IPS-NIHi11 (cell line): ENCODE measurements at regions not wholly inside any gene's neighbourhood (a gene's known extent, or its start where the extent isn't known, plus 50 kb on each side); places are given as distances from the start of the nearest gene placed in this dataset.
"Not testable (repeated sequence)": the region's sequence is repeated elsewhere in the genome, so short reads cannot be mapped to it uniquely, and the experiment has no call there.

Experiments used
- DNase-seq: peaks from one replicate; pipeline ENCODE4 v3.0.0; 2012; ENCODE audit warnings: mixed read lengths, low spot score

DNA sequence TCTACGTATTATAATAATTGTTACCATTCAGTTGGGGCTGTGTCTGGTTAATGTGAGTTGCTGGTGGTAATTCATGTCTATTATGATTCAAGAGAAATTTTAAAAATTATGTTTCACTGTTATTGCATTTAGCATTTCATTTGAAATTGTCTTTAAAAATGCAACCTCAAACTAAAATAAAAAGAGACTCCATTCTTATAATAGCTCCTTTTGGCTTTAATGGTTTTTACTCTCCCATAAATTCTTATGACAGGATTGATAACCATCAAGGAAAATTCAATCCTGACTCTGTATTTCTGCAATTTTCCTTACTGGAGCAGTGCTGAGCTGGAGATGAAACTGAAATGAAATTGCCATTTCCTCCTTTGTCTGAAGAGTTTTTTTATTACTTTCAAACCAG is 262.7 kb downstream of the REEP3 start:
- DNase-seq, result no peak

- DNase-seq, result no peak
Observed at GRCh38 chr10:63788152-63788821, 267.1 kb downstream of the REEP3 start.

- DNase-seq, result no peak
Observed at GRCh38 chr10:63795094-63795860, 274.1 kb downstream of the REEP3 start.

- peak; percentile 26 for DNase-seq
Observed at GRCh38 chr10:63798599-63799498, 277.6 kb downstream of the REEP3 start.

DNA sequence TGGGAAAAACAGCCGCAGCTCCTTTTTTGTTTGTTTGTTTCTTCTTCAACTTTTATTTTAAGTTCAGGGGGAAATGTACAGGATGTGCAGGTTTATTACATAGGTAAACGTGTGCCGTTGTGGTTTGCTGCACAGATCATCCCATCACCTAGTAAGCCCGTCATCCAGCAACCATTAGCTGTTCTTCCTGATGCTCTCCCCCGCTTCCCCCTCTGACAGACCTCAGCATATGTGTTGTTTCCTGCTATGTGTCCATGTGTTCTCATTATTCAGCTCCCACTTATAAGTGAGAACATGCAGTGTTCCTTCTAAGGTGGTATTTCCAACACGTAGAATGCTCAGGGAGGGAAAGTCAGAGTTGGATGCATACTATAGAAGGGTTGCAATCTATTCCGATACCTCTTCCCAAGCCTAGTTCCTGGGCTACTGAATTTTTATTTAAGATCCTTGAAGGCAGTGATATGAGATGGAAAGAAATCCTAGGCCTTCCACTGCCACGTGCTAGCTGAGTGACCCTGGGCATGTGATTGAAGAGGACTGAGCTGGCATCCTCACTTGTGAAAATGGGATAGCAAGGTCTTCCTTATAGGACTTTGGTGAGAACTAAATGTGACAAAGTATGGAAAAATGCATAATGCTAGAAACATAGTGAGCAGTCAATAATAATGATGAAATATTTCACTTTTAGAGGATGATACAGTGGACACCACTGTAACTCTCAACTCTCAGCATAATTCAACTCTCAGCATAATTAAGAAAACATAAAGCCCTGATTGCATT is 278.5 kb downstream of the REEP3 start:
- no peak for DNase-seq

DNA sequence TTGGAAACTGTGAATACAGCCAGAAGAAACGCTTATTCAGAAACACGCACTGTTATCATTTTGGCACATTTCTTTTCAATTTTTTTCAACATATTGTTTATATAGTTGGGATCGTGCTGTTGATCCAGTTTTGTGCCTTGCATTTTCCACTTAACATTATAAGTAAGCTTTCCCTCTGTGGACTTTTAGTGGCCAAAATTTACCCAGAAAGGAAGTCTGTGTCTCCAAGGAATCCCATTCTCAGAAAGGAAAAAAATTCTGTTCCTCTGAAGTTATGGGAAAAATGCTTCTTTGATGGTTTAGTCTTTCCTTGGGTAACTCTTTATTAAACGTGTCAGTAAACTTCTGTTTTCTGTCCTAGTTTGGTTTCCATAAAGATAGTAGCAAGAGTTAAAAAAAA is 280.0 kb downstream of the REEP3 start:
- DNase-seq, result no peak

DNA sequence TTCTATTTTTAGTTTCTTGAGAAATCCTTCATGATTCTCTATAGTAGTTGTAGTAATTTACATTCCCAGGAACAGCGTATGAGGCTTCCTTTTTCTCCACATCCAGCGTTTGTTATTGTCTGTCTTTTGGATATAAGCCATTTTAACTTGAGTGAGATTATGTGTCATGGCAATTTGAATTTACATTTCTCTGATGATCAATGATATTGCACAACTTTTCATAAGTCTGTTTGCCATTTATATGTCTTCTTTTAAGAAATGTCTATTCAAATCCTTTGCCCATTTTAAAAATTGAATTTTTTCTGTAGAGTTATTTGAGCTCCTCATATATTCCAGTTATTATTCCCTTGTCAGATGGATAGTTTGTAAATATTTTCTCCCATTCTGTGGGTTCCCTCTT is 285.1 kb downstream of the REEP3 start:
- no peak for DNase-seq

DNA sequence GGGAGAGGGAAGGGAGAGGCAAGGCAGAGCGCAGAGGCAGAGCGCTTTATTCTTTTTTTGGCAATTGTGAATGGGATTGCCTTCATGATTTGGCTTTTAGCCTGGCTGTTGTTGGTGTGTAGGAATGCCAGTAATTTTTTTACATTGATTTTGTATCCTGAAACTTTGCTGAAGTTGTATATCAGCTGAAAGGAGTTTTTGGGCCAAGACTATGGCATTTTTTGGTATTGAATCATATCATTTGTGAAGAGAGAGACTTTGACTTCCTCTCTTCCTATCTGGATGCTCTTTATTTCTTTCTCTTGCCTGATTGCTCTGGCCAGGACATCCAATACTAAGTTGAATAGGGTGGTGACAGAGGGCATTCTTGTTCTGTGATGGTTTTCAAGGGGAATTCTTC is 291.3 kb downstream of the REEP3 start:
- no peak for DNase-seq

DNA sequence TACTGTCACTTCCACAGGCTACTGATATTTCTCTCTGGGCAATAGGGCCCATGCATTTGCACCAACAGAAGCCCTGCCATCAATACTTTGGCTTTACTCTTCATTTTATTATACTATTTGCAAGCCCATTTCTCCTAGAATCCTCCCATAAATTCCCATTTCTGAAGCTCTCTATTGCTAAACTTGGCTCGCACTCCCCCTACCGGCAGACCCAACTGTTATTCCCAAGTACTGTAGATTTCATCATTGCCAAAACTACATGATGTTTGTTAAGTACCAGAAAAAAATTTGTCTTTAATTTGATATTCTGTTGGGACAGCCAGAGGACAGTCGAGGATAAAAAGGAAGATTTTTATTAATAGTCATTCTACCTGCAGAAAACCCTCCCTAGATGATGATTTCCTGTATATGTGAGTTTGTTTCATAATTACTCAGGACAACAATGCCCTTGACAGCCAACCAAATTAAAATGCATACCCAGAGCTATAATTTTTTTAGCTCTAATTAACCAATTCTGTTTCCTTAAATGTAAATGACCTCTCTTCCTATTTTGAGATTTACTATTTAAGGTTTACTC is 298.6 kb downstream of the REEP3 start:
- peak; percentile 50 for DNase-seq

DNA sequence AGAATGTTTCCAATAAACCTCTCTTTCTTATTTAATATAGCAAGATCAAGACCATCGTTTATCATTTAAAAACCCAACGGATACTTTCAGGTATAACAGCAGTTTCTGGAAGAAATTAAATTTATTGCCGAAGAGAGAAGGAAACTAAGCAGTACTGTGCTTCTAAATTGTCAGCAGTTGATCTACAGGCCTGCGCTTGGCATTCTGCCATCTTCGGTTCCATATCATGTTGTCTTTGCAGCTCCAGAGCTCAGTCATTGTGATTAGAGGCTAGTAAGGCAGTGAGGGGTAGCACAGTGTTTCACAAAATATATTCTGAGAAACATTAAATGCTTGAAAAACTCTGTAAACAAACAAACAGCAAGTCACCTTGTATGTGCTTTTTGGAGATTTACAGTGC is 301.3 kb downstream of the REEP3 start:
- DNase-seq, result no peak

- no peak for DNase-seq
Observed at GRCh38 chr10:63825111-63825510, 303.9 kb downstream of the REEP3 start.

DNA sequence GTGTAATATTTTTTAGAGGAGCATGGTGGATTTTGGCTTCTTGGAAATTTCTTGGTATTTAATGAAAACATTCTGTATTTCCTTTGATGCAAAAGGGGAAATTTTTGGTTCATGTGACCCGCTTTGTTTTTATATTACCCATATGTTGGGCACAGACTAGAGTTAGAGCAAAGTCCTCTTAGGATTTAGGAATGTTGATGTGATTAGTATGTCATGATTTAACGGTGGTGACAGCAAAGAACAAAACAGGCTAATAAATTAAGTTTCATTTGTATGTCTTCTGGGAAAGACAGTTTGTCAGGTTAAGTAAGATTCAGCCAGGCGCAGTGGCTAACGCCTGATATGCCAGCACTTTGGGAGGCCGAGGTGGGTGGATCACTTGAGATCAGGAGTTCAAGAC is 304.6 kb downstream of the REEP3 start:
- DNase-seq, result no peak

DNA sequence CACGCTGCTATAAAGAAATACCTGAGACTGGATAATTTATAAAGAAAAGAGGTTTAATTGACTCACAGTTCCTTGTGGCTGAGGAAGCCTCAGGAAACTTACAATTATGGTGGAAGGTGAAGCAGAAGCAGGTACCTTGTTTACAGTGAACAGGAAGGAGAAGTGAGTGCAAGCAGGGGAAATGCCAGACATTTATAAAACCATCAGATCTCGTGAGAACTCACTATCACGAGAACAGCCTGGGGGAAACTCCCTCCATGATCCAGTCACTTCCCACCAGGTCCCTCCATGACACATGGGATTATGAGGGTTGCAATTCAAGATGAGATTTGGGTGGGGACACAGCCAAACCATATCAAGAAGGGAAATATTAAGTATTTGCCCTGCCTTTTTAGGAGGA is 305.8 kb downstream of the REEP3 start:
- not testable (repeated sequence) for DNase-seq

DNA sequence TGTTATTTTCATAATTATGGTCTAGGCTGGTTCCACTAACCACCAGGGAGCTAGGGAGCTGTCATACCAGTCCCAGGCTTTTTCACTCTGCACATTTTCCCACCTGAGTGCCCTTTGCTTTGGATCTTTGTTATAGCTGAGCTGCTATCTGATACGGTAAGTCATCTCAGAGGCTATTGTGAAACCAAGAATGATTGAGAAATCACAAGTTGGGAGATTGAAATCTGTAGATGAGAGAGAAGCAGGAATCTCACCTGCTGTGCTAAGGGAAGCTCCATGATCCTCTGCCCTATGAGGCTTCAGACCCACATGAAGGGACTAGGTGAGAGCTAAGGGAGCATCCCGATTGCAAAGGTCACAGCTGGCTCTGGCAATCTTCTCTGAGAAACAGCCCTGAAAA is 307.8 kb downstream of the REEP3 start:
- no peak for DNase-seq

DNA sequence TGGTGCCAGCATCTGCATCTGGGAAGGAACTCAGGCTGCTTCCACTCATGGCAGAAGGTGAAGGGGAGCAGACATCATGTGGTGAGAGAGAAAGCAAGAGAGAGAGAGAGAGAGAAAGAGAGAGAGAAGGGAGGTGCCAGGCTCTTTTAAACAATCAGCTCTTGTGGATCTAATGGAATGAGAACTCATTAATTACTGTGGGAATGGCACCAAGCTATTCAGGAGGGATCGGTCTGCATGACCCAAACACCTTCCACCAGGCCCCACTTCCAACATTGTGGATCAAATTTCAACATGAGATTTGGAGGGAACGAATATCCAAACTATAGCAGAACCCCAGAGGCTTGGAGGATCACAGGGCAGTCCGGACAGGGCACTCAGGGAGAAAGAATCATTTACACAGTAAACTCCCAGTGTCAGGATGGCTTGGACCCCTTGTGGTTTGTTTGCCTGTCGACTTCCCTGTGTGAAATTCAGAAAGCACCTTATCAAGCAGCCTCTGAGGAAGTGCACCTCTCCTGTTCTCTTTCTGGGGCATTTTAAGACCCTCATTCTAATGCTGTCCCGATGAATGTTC is 308.5 kb downstream of the REEP3 start:
- DNase-seq, result no peak

DNA sequence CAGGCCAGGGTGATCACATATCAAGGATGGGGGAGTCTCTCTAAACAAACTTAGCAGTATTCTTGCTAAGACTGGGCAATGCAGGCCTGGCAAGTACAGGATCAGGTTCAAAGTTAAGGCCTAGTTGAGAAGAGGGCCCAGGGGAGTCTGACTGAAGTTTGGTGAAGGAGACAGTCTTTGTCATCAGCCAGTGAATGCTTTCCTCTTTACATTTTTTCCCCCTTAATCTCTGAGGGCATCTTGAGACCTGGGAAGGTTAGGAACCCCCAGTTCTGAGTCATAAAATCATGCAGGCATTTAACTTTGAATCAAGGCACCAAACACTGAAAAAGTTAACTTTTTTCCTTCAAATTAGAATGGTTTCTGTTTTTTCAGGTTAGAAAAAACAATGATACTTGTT is 311.5 kb downstream of the REEP3 start:
- DNase-seq, result no peak

- no peak for DNase-seq
Observed at GRCh38 chr10:63833411-63834060, 312.3 kb downstream of the REEP3 start.

DNA sequence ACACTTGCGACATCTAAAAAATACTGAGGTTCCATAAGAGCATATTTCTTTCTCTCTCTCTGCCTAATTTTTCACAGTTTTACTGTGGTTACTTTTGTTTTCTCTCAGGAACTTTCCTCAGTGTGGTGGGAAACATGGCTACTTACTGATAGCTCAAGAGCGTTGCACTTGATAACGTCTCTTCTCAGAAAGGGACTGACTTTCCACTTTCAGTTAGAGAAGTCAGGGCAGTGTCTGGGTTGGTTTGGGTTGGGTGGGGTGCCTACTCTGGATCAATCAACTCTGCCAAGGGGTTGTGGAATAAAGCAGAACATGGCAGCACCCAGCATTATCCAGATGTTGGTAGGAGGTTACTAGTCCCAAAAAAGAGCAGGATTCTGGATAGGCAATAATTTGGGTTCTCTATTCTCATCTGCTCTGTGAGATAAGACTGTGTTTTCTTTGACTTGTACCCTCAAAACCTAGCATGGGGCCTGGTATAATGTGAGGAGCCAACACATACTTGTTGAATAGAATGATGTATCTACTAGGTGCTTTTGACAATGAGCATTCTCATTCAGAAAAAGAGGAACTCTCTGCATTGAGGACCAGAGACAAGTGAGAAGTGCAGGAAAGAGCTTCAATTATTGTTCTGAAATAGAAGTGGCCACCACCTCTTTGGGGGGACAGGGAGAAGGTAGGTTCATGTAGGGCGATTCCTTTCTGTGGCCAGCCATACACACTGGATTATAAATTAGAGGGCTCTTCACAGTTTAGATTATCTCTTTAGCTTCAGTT is 315.7 kb downstream of the REEP3 start:
- no peak for DNase-seq

DNA sequence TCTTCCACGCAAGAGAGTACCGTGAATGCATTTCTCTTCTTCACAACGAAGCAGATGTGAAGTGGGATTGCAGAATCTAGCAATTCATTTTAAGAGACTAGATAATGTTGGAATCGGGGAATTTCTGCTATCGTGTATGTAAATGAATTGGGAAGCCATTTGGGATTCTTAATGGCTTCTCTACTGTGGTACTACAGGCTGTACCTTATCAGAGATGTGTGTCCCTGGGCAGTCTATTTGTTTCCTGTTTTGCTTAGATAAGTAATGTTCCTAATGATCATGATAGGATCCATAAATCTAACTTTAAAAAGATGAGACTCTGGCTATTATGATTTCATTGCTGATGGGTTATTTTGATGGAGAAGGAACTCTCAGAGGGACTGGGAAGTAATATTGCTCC is 320.6 kb downstream of the REEP3 start:
- DNase-seq, result no peak

DNA sequence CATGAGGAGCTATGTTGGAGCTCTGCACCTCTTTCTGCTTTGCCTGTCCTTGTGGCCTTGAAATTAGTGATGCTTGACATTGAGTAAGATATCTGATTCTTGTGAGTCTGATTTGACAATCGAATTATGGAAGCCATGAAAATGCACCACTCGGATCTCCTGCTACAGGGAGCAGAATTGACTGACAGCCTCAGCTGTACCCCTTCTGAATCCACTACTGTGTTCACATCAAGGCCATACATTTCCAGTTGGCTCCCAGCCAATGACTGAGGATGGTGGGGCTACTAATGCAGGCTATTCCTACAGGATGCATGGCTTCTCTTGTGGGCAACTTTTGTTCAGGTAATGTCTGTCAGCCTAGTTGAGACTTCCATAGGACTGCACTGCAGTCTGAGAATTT is 321.9 kb downstream of the REEP3 start:
- DNase-seq, result no peak
